ENCODE measurements at regions not wholly inside any gene's neighbourhood (a gene's known extent, or its start where the extent isn't known, plus 50 kb on each side); places are given as distances from the start of the nearest gene placed in this dataset.

GRCh38 chr4:115781528-115782146 lies 668.2 kb upstream of the NDST4 start:
- FAIRE-seq, result no peak
- POLR2A ChIA-PET, result no interaction called here
- H3K4me2 ChIP-seq (ENCODE audit: low read depth, low read length), result no peak overlapping the region
- no peak overlapping the region for H2AFZ ChIP-seq (ENCODE audit: low read length)
- H3K79me2 ChIP-seq (ENCODE audit: insufficient read depth, low read length), result no peaks in the 10 kb centered on the region
- ATAC-seq, result no peak
- H4K20me1 ChIP-seq (ENCODE audit: insufficient read depth, low read length), result no peaks in the 10 kb centered on the region
- CTCF ChIA-PET (ENCODE audit: low intra/inter-chr PET ratio, low total read pairs), result no interaction called here
- no peaks in the 10 kb centered on the region for H3K4me1 ChIP-seq (ENCODE audit: insufficient read depth, low read length)
- no TSS peak for BruUV-seq (replicated peaks)
- no peaks in the 10 kb centered on the region for H3K27me3 ChIP-seq (ENCODE audit: control insufficient read depth in 1 of 2, insufficient read depth in 2 of 2, low read length in 2 of 2)
- in situ Hi-C loops (cut with HindIII; ENCODE audit: extremely low pct_ligation_motif_present, low pct_unique_long_range_greater_than_20kb), result no loop called here
- no peak overlapping the region for H3K27ac ChIP-seq (ENCODE audit: extremely low read length, insufficient read depth, low read length)
- intact Hi-C loops (cut with micrococcal nuclease; ENCODE audit: unreplicated experiment), result no loop called here
- H3K4me3 ChIP-seq (replicated peaks in 1 of 3; ENCODE audit: insufficient read depth in 1 of 3, low read depth in 2 of 3, low read length in 3 of 3), result no peak overlapping the region
- H3K9ac ChIP-seq (ENCODE audit: insufficient read depth, low read depth, low read length), result no peak overlapping the region
- TF ChIP-seq AFF4 (CRISPR knock-in tag; IDR thresholded peaks at IDR 0.05) (no peak), SKI (IDR thresholded peaks at IDR 0.05; ENCODE audit: partially characterized antibody) (no peak), BATF2 (CRISPR knock-in tag; IDR thresholded peaks at IDR 0.05) (no peak), FOXP1 (IDR thresholded peaks at IDR 0.05) (no peak), FOXP1 (CRISPR knock-in tag; IDR thresholded peaks at IDR 0.05) (no peak)
- H3K36me3 ChIP-seq (replicated peaks in 1 of 2; ENCODE audit: control insufficient read depth in 1 of 2, insufficient read depth in 2 of 2, low read length in 2 of 2), result no peaks in the 10 kb centered on the region
- H3K9me3 ChIP-seq (ENCODE audit: low read length), result no peaks in the 10 kb centered on the region
- 18% methylated on average over 10 of the region's 10 CpGs for WGBS (ENCODE audit: low lambda C conversion rate)
- no peak for DNase-seq (ENCODE audit: low spot score)

Measured in HepG2 (cell line).